ENCODE measurements at regions not wholly inside any gene's neighbourhood (a gene's known extent, or its start where the extent isn't known, plus 50 kb on each side); places are given as distances from the start of the nearest gene placed in this dataset.

- Histone ChIP-seq H3K27me3 (ENCODE audit: control insufficient read depth in 1 of 2, insufficient read depth in 2 of 2, low read length in 1 of 2) (no peaks in the 10 kb centered on the region), H3K36me3 (ENCODE audit: control insufficient read depth in 1 of 2, insufficient read depth in 2 of 2, low read length in 1 of 2) (no peaks in the 10 kb centered on the region), H3K4me3 (ENCODE audit: low read length in 2 of 2) (no peak overlapping the region), H3K27ac (ENCODE audit: low read depth in 1 of 2, low read length in 2 of 2) (no peak overlapping the region), H3K4me1 (ENCODE audit: control insufficient read depth in 1 of 2, insufficient read depth in 2 of 2, low read length in 2 of 2) (no peaks in the 10 kb centered on the region), H3K9me3 (ENCODE audit: control insufficient read depth, low read length) (peaks cover 2% of the 10 kb centered on the region)
- intact Hi-C loops (cut with DNase I): no loop called here
- ATAC-seq (ENCODE audit: low FRiP score) (no peak), DNase-seq (no peak)
- WGBS, 2 donors: 90 to 92% methylated on average over 7 of the region's 7 CpGs
These were observed 505.2 kb upstream of the RGMB start for GRCh38 chr5:98268162-98268860.

GRCh38 chr5:98275980-98276379, 497.5 kb upstream of the RGMB start:
- 32 to 52% methylated on average over 1 of the region's 1 CpG for WGBS, 2 donors
- Histone ChIP-seq H3K9me3 (ENCODE audit: control insufficient read depth, low read length) (no peaks in the 10 kb centered on the region), H3K4me1 (ENCODE audit: control insufficient read depth in 1 of 2, insufficient read depth in 2 of 2, low read length in 2 of 2) (no peaks in the 10 kb centered on the region), H3K27ac (ENCODE audit: low read depth in 1 of 2, low read length in 2 of 2) (no peak overlapping the region), H3K36me3 (ENCODE audit: control insufficient read depth in 1 of 2, insufficient read depth in 2 of 2, low read length in 1 of 2) (no peaks in the 10 kb centered on the region), H3K4me3 (ENCODE audit: low read length in 2 of 2) (no peak overlapping the region), H3K27me3 (ENCODE audit: control insufficient read depth in 1 of 2, insufficient read depth in 2 of 2, low read length in 1 of 2) (no peaks in the 10 kb centered on the region)
- no peak for DNase-seq
- intact Hi-C loops (cut with DNase I): no loop called here
- no peak for ATAC-seq (ENCODE audit: low FRiP score)

- Histone ChIP-seq H3K4me1 (ENCODE audit: control insufficient read depth in 1 of 2, insufficient read depth in 2 of 2, low read length in 2 of 2) (no peaks in the 10 kb centered on the region), H3K36me3 (ENCODE audit: control insufficient read depth in 1 of 2, insufficient read depth in 2 of 2, low read length in 1 of 2) (no peaks in the 10 kb centered on the region), H3K27me3 (ENCODE audit: control insufficient read depth in 1 of 2, insufficient read depth in 2 of 2, low read length in 1 of 2) (no peaks in the 10 kb centered on the region), H3K9me3 (ENCODE audit: control insufficient read depth, low read length) (no peaks in the 10 kb centered on the region), H3K4me3 (ENCODE audit: low read length in 2 of 2) (no peak overlapping the region), H3K27ac (ENCODE audit: low read depth in 1 of 2, low read length in 2 of 2) (no peak overlapping the region)
- WGBS, 2 donors: 63 to 68% methylated on average over 1 of the region's 1 CpG
- ATAC-seq (ENCODE audit: low FRiP score) (no peak), DNase-seq (no peak)
- intact Hi-C loops (cut with DNase I): no loop called here
These were observed 490.9 kb upstream of the RGMB start for GRCh38 chr5:98282521-98282920.

GRCh38 chr5:98292496-98292895, 481.0 kb upstream of the RGMB start:
- Histone ChIP-seq H3K27ac (ENCODE audit: low read depth in 1 of 2, low read length in 2 of 2) (no peak overlapping the region), H3K27me3 (ENCODE audit: control insufficient read depth in 1 of 2, insufficient read depth in 2 of 2, low read length in 1 of 2) (no peaks in the 10 kb centered on the region), H3K36me3 (ENCODE audit: control insufficient read depth in 1 of 2, insufficient read depth in 2 of 2, low read length in 1 of 2) (no peaks in the 10 kb centered on the region), H3K9me3 (ENCODE audit: control insufficient read depth, low read length) (no peaks in the 10 kb centered on the region), H3K4me1 (ENCODE audit: control insufficient read depth in 1 of 2, insufficient read depth in 2 of 2, low read length in 2 of 2) (no peaks in the 10 kb centered on the region), H3K4me3 (ENCODE audit: low read length in 2 of 2) (no peak overlapping the region)
- no peak for ATAC-seq (ENCODE audit: low FRiP score)
- intact Hi-C loops (cut with DNase I): no loop called here
- DNase-seq: no peak
- WGBS, 2 donors: 68 to 71% methylated on average over 3 of the region's 3 CpGs

- 28 to 34% methylated on average over 3 of the region's 3 CpGs for WGBS, 2 donors
- Histone ChIP-seq H3K27ac (ENCODE audit: low read depth in 1 of 2, low read length in 2 of 2) (no peak overlapping the region), H3K9me3 (ENCODE audit: control insufficient read depth, low read length) (no peaks in the 10 kb centered on the region), H3K4me1 (ENCODE audit: control insufficient read depth in 1 of 2, insufficient read depth in 2 of 2, low read length in 2 of 2) (no peaks in the 10 kb centered on the region), H3K36me3 (ENCODE audit: control insufficient read depth in 1 of 2, insufficient read depth in 2 of 2, low read length in 1 of 2) (no peaks in the 10 kb centered on the region), H3K4me3 (ENCODE audit: low read length in 2 of 2) (no peak overlapping the region), H3K27me3 (ENCODE audit: control insufficient read depth in 1 of 2, insufficient read depth in 2 of 2, low read length in 1 of 2) (peaks cover 0 to under 1% of the 10 kb centered on the region in 2 donors)
- intact Hi-C loops (cut with DNase I): no loop called here
- DNase-seq: no peak
- ATAC-seq (ENCODE audit: low FRiP score): no peak
These were observed 477.0 kb upstream of the RGMB start for GRCh38 chr5:98296426-98296825.

- Histone ChIP-seq H3K36me3 (ENCODE audit: control insufficient read depth in 1 of 2, insufficient read depth in 2 of 2, low read length in 1 of 2) (no peaks in the 10 kb centered on the region), H3K27me3 (ENCODE audit: control insufficient read depth in 1 of 2, insufficient read depth in 2 of 2, low read length in 1 of 2) (peaks cover 0 to 2% of the 10 kb centered on the region in 2 donors), H3K4me3 (ENCODE audit: low read length in 2 of 2) (no peak overlapping the region), H3K9me3 (ENCODE audit: control insufficient read depth, low read length) (no peaks in the 10 kb centered on the region), H3K27ac (ENCODE audit: low read depth in 1 of 2, low read length in 2 of 2) (no peak overlapping the region), H3K4me1 (ENCODE audit: control insufficient read depth in 1 of 2, insufficient read depth in 2 of 2, low read length in 2 of 2) (no peaks in the 10 kb centered on the region)
- no peak for ATAC-seq (ENCODE audit: low FRiP score)
- intact Hi-C loops (cut with DNase I): no loop called here
- no peak for DNase-seq
- 85 to 89% methylated on average over 2 of the region's 2 CpGs for WGBS, 2 donors
These were observed 474.0 kb upstream of the RGMB start for GRCh38 chr5:98299435-98299834.

GRCh38 chr5:98301547-98301946, 471.9 kb upstream of the RGMB start:
- intact Hi-C loops (cut with DNase I): no loop called here
- Histone ChIP-seq H3K27ac (ENCODE audit: low read depth in 1 of 2, low read length in 2 of 2) (no peak overlapping the region), H3K9me3 (ENCODE audit: control insufficient read depth, low read length) (no peaks in the 10 kb centered on the region), H3K4me1 (ENCODE audit: control insufficient read depth in 1 of 2, insufficient read depth in 2 of 2, low read length in 2 of 2) (no peaks in the 10 kb centered on the region), H3K27me3 (ENCODE audit: control insufficient read depth in 1 of 2, insufficient read depth in 2 of 2, low read length in 1 of 2) (peaks cover 0 to 2% of the 10 kb centered on the region in 2 donors), H3K4me3 (ENCODE audit: low read length in 2 of 2) (no peak overlapping the region), H3K36me3 (ENCODE audit: control insufficient read depth in 1 of 2, insufficient read depth in 2 of 2, low read length in 1 of 2) (no peaks in the 10 kb centered on the region)
- DNase-seq (no peak), ATAC-seq (ENCODE audit: low FRiP score) (no peak)
- WGBS, 2 donors: 33 to 37% methylated on average over 2 of the region's 2 CpGs

- ATAC-seq (ENCODE audit: low FRiP score): no peak
- H3K4me3 ChIP-seq (ENCODE audit: low read length in 2 of 2): no peak overlapping the region
- WGBS, 2 donors: 32 to 36% methylated on average over 2 of the region's 2 CpGs
- H3K27ac ChIP-seq (ENCODE audit: low read depth in 1 of 2, low read length in 2 of 2): no peak overlapping the region
- H3K36me3 ChIP-seq (ENCODE audit: control insufficient read depth in 1 of 2, insufficient read depth in 2 of 2, low read length in 1 of 2): no peaks in the 10 kb centered on the region
- H3K27me3 ChIP-seq (ENCODE audit: control insufficient read depth in 1 of 2, insufficient read depth in 2 of 2, low read length in 1 of 2): peaks cover 0 to 2% of the 10 kb centered on the region in 2 donors
- H3K9me3 ChIP-seq (ENCODE audit: control insufficient read depth, low read length): peaks cover 1% of the 10 kb centered on the region
- no peaks in the 10 kb centered on the region for H3K4me1 ChIP-seq (ENCODE audit: control insufficient read depth in 1 of 2, insufficient read depth in 2 of 2, low read length in 2 of 2)
- DNase-seq: no peak
- intact Hi-C loops (cut with DNase I): no loop called here
These were observed 465.7 kb upstream of the RGMB start for GRCh38 chr5:98307811-98308210.

GRCh38 chr5:98308231-98308630, 465.2 kb upstream of the RGMB start:
- peaks cover 1% of the 10 kb centered on the region for H3K9me3 ChIP-seq (ENCODE audit: control insufficient read depth, low read length)
- 88 to 94% methylated on average over 1 of the region's 1 CpG for WGBS, 2 donors
- H3K36me3 ChIP-seq (ENCODE audit: control insufficient read depth in 1 of 2, insufficient read depth in 2 of 2, low read length in 1 of 2): no peaks in the 10 kb centered on the region
- H3K27ac ChIP-seq (ENCODE audit: low read depth in 1 of 2, low read length in 2 of 2): no peak overlapping the region
- no peaks in the 10 kb centered on the region for H3K4me1 ChIP-seq (ENCODE audit: control insufficient read depth in 1 of 2, insufficient read depth in 2 of 2, low read length in 2 of 2)
- peaks cover 0 to 2% of the 10 kb centered on the region in 2 donors for H3K27me3 ChIP-seq (ENCODE audit: control insufficient read depth in 1 of 2, insufficient read depth in 2 of 2, low read length in 1 of 2)
- intact Hi-C loops (cut with DNase I): no loop called here
- DNase-seq (no peak), ATAC-seq (ENCODE audit: low FRiP score) (no peak)
- no peak overlapping the region for H3K4me3 ChIP-seq (ENCODE audit: low read length in 2 of 2)

Measured in aorta (tissue), 5 donors.